IMR-90 (cell line): ENCODE measurements at regions not wholly inside any gene's neighbourhood (a gene's known extent, or its start where the extent isn't known, plus 50 kb on each side); places are given as distances from the start of the nearest gene placed in this dataset.

Experiments
- BHLHE40 ChIP-seq: fragments of 150-350 bp; IDR thresholded peaks from 2 replicates; pipeline ENCODE4 v1.6.1; 2016; ENCODE audit warnings: mild to moderate bottlenecking, low read depth, low read length
- CHD1 ChIP-seq: IDR thresholded peaks from 2 replicates; pipeline ENCODE4 v1.6.1; 2012; ENCODE audit warnings: low read depth, low read length, improper control_type of control experiment
- MAZ ChIP-seq: IDR thresholded peaks from 2 replicates; pipeline ENCODE4 v1.6.1; 2012; ENCODE audit warnings: low read depth, mild to moderate bottlenecking, low read length, improper control_type of control experiment, moderate library complexity, borderline replicate concordance
- NFE2L2 ChIP-seq: fragments of 150-350 bp; IDR thresholded peaks from 2 replicates; pipeline ENCODE4 v1.6.1; 2016; ENCODE audit warnings: low read depth, mild to moderate bottlenecking, low read length
- POLR2A ChIP-seq: IDR thresholded peaks from 2 replicates; pipeline ENCODE4 v1.6.1; 2012; ENCODE audit warnings: mild to moderate bottlenecking, low read depth, low read length
- RAD21 ChIP-seq: IDR thresholded peaks from 2 replicates; pipeline ENCODE4 v1.6.1; 2012; ENCODE audit warnings: low read length, improper control_type of control experiment
- SMC3 ChIP-seq: fragments of 150-350 bp; IDR thresholded peaks from 2 replicates; pipeline ENCODE4 v1.6.1; 2016; ENCODE audit warnings: low read depth, mild to moderate bottlenecking, antibody characterized with exemption, low read length, moderate library complexity
- TF ChIP-seq, protein P1 (sequence below): conservative IDR thresholded peaks from 2 replicates; pipeline ENCODE4 v1.5.1; 2012; ENCODE audit warnings: mild to moderate bottlenecking, low read depth, low read length, improper control_type of control experiment
- TF ChIP-seq, protein P2 (sequence below): fragments of 150-350 bp; IDR thresholded peaks from 2 replicates; pipeline ENCODE4 v1.6.1; 2016; ENCODE audit warnings: low read depth, mild to moderate bottlenecking, low read length, moderate library complexity, borderline replicate concordance
- TF ChIP-seq, protein P3 (sequence below): fragments of 150-350 bp; IDR thresholded peaks from 2 replicates; pipeline ENCODE4 v1.6.1; 2017; ENCODE audit warnings: mild to moderate bottlenecking, antibody characterized with exemption, low read length, low read depth

DNA sequence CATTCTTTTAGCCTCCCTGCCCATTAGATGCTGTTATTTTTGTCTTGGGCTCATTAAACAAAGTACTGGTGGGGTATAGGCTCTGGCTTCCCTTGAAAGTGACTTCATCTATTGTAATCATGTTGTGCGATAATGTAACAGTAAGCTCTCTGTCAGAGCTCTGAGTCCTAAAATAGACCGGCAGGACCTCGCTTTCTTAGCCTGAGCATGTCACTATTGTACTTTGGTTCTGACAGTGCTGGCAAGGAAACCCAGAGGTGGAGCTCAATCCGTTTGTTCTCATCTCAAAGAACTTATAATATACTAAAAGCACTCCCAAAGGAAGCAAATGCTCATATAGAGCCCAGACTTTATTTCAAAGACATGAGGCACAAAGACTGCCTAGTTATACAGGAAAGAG is 339.1 kb upstream of the CCNH start:
- no peak for TF ChIP-seq RAD21
- TF ChIP-seq, protein P1, sequence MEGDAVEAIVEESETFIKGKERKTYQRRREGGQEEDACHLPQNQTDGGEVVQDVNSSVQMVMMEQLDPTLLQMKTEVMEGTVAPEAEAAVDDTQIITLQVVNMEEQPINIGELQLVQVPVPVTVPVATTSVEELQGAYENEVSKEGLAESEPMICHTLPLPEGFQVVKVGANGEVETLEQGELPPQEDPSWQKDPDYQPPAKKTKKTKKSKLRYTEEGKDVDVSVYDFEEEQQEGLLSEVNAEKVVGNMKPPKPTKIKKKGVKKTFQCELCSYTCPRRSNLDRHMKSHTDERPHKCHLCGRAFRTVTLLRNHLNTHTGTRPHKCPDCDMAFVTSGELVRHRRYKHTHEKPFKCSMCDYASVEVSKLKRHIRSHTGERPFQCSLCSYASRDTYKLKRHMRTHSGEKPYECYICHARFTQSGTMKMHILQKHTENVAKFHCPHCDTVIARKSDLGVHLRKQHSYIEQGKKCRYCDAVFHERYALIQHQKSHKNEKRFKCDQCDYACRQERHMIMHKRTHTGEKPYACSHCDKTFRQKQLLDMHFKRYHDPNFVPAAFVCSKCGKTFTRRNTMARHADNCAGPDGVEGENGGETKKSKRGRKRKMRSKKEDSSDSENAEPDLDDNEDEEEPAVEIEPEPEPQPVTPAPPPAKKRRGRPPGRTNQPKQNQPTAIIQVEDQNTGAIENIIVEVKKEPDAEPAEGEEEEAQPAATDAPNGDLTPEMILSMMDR = no peak
- TF ChIP-seq POLR2A = no peak
- TF ChIP-seq, protein P2, sequence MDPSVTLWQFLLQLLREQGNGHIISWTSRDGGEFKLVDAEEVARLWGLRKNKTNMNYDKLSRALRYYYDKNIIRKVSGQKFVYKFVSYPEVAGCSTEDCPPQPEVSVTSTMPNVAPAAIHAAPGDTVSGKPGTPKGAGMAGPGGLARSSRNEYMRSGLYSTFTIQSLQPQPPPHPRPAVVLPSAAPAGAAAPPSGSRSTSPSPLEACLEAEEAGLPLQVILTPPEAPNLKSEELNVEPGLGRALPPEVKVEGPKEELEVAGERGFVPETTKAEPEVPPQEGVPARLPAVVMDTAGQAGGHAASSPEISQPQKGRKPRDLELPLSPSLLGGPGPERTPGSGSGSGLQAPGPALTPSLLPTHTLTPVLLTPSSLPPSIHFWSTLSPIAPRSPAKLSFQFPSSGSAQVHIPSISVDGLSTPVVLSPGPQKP = no peak
- no peak for TF ChIP-seq MAZ
- TF ChIP-seq BHLHE40 = no peak
- no peak for TF ChIP-seq CHD1
- no peak for TF ChIP-seq SMC3
- TF ChIP-seq, protein P3, sequence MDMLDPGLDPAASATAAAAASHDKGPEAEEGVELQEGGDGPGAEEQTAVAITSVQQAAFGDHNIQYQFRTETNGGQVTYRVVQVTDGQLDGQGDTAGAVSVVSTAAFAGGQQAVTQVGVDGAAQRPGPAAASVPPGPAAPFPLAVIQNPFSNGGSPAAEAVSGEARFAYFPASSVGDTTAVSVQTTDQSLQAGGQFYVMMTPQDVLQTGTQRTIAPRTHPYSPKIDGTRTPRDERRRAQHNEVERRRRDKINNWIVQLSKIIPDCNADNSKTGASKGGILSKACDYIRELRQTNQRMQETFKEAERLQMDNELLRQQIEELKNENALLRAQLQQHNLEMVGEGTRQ = no peak
- no peak for TF ChIP-seq NFE2L2
